ENCODE measurements at regions not wholly inside any gene's neighbourhood (a gene's known extent, or its start where the extent isn't known, plus 50 kb on each side); places are given as distances from the start of the nearest gene placed in this dataset.

- Histone ChIP-seq H2BK12ac (ENCODE audit: low read length) (no peak overlapping the region), H3K23ac (ENCODE audit: low read depth, low read length, poor library complexity) (no peak overlapping the region), H3K4me3 (ENCODE audit: low read length in 2 of 2) (no peak overlapping the region), H3K79me1 (ENCODE audit: low read depth, low read length) (no peaks in the 10 kb centered on the region), H2BK120ac (ENCODE audit: low read depth, low read length) (no peak overlapping the region), H3K14ac (ENCODE audit: low read length) (peak overlapping the region; percentile 22), H2AK5ac (ENCODE audit: low read depth, low read length) (no peak overlapping the region), H3K27me3 (ENCODE audit: control insufficient read depth in 3 of 3, insufficient read depth in 3 of 3, low read depth in 1 of 3, low read length in 3 of 3) (no peaks in the 10 kb centered on the region), H3K9me3 (replicated peaks in 1 of 2; ENCODE audit: control insufficient read depth in 2 of 2, insufficient read depth in 1 of 2, low read depth in 1 of 2, low read length in 2 of 2) (no peaks in the 10 kb centered on the region), H2BK15ac (ENCODE audit: low read length) (no peak overlapping the region), H3K27ac (replicated peaks; ENCODE audit: low read length) (no peak overlapping the region), H3K36me3 (replicated peaks in 1 of 2; ENCODE audit: control insufficient read depth in 2 of 2, insufficient read depth in 2 of 2, low read length in 2 of 2) (no peaks in the 10 kb centered on the region), H3K4ac (ENCODE audit: low read length) (no peak overlapping the region), H4K91ac (ENCODE audit: low read depth, low read length, poor library complexity) (no peak overlapping the region), H4K8ac (ENCODE audit: low read depth, low read length) (no peak overlapping the region), H2BK5ac (ENCODE audit: low read length) (no peak overlapping the region), H3K4me1 (ENCODE audit: control insufficient read depth in 2 of 2, insufficient read depth in 1 of 2, low read depth in 1 of 2, low read length in 2 of 2) (no peaks in the 10 kb centered on the region), H3K18ac (ENCODE audit: low read length) (no peak overlapping the region), H3K9ac (ENCODE audit: low read depth, low read length, poor library complexity) (no peak overlapping the region), H2AFZ (ENCODE audit: low read length) (no peak overlapping the region), H3K4me2 (ENCODE audit: insufficient read depth, low read length, poor library complexity, severe bottlenecking) (no peak overlapping the region)
- DNase-seq (ENCODE audit: low spot score) = no peak
- WGBS, 2 donors (ENCODE audit: extremely low coverage in 2 of 2, insufficient read length in 2 of 2, insufficient replicate concordance in 1 of 2) = no CpG with 5 or more reads among the region's 11 CpGs
Measured at GRCh38 chr18:59986139-59986538, 86.3 kb downstream of the PMAIP1 start.

- Histone ChIP-seq H4K91ac (ENCODE audit: low read depth, low read length, poor library complexity) (no peak overlapping the region), H2AK5ac (ENCODE audit: low read depth, low read length) (no peak overlapping the region), H3K18ac (ENCODE audit: low read length) (no peak overlapping the region), H2BK15ac (ENCODE audit: low read length) (no peak overlapping the region), H3K36me3 (replicated peaks in 1 of 2; ENCODE audit: control insufficient read depth in 2 of 2, insufficient read depth in 2 of 2, low read length in 2 of 2) (no peaks in the 10 kb centered on the region), H3K14ac (ENCODE audit: low read length) (no peak overlapping the region), H3K23ac (ENCODE audit: low read depth, low read length, poor library complexity) (no peak overlapping the region), H2AFZ (ENCODE audit: low read length) (no peak overlapping the region), H2BK5ac (ENCODE audit: low read length) (no peak overlapping the region), H3K4me1 (ENCODE audit: control insufficient read depth in 2 of 2, insufficient read depth in 1 of 2, low read depth in 1 of 2, low read length in 2 of 2) (no peaks in the 10 kb centered on the region), H3K9ac (ENCODE audit: low read depth, low read length, poor library complexity) (no peak overlapping the region), H3K9me3 (replicated peaks in 1 of 2; ENCODE audit: control insufficient read depth in 2 of 2, insufficient read depth in 1 of 2, low read depth in 1 of 2, low read length in 2 of 2) (no peaks in the 10 kb centered on the region), H3K27me3 (ENCODE audit: control insufficient read depth in 3 of 3, insufficient read depth in 3 of 3, low read depth in 1 of 3, low read length in 3 of 3) (no peaks in the 10 kb centered on the region), H2BK120ac (ENCODE audit: low read depth, low read length) (no peak overlapping the region), H3K79me1 (ENCODE audit: low read depth, low read length) (no peaks in the 10 kb centered on the region), H4K8ac (ENCODE audit: low read depth, low read length) (no peak overlapping the region), H3K4me2 (ENCODE audit: insufficient read depth, low read length, poor library complexity, severe bottlenecking) (no peak overlapping the region), H2BK12ac (ENCODE audit: low read length) (no peak overlapping the region), H3K4me3 (ENCODE audit: low read length in 2 of 2) (no peak overlapping the region), H3K4ac (ENCODE audit: low read length) (no peak overlapping the region), H3K27ac (replicated peaks; ENCODE audit: low read length) (no peak overlapping the region)
- WGBS, 2 donors (ENCODE audit: extremely low coverage in 2 of 2, insufficient read length in 2 of 2, insufficient replicate concordance in 1 of 2) = no CpG with 5 or more reads among the region's 5 CpGs
- no peak for DNase-seq (ENCODE audit: low spot score)
Measured at GRCh38 chr18:59985289-59985688, 85.5 kb downstream of the PMAIP1 start.

- Histone ChIP-seq H4K8ac (ENCODE audit: low read depth, low read length) (no peak overlapping the region), H4K91ac (ENCODE audit: low read depth, low read length, poor library complexity) (no peak overlapping the region), H3K36me3 (replicated peaks in 1 of 2; ENCODE audit: control insufficient read depth in 2 of 2, insufficient read depth in 2 of 2, low read length in 2 of 2) (no peaks in the 10 kb centered on the region), H2BK15ac (ENCODE audit: low read length) (no peak overlapping the region), H3K4me3 (ENCODE audit: low read length in 2 of 2) (peak overlapping the region in 1 of 2 donors; percentile 13), H3K14ac (ENCODE audit: low read length) (no peak overlapping the region), H2BK120ac (ENCODE audit: low read depth, low read length) (no peak overlapping the region), H3K9ac (ENCODE audit: low read depth, low read length, poor library complexity) (no peak overlapping the region), H2AFZ (ENCODE audit: low read length) (no peak overlapping the region), H2BK5ac (ENCODE audit: low read length) (no peak overlapping the region), H2BK12ac (ENCODE audit: low read length) (no peak overlapping the region), H2AK5ac (ENCODE audit: low read depth, low read length) (no peak overlapping the region), H3K18ac (ENCODE audit: low read length) (no peak overlapping the region), H3K79me1 (ENCODE audit: low read depth, low read length) (no peaks in the 10 kb centered on the region), H3K9me3 (replicated peaks in 1 of 2; ENCODE audit: control insufficient read depth in 2 of 2, insufficient read depth in 1 of 2, low read depth in 1 of 2, low read length in 2 of 2) (no peaks in the 10 kb centered on the region), H3K4me2 (ENCODE audit: insufficient read depth, low read length, poor library complexity, severe bottlenecking) (no peak overlapping the region), H3K4ac (ENCODE audit: low read length) (no peak overlapping the region), H3K4me1 (ENCODE audit: control insufficient read depth in 2 of 2, insufficient read depth in 1 of 2, low read depth in 1 of 2, low read length in 2 of 2) (no peaks in the 10 kb centered on the region), H3K23ac (ENCODE audit: low read depth, low read length, poor library complexity) (no peak overlapping the region), H3K27ac (replicated peaks; ENCODE audit: low read length) (no peak overlapping the region), H3K27me3 (ENCODE audit: control insufficient read depth in 3 of 3, insufficient read depth in 3 of 3, low read depth in 1 of 3, low read length in 3 of 3) (no peaks in the 10 kb centered on the region)
- WGBS, 2 donors (ENCODE audit: extremely low coverage in 2 of 2, insufficient read length in 2 of 2, insufficient replicate concordance in 1 of 2) = no CpG with 5 or more reads among the region's 4 CpGs
- no peak for DNase-seq (ENCODE audit: low spot score)
Measured at GRCh38 chr18:59983506-59983905, 83.7 kb downstream of the PMAIP1 start.

GRCh38 chr18:59980188-59980637 is 80.4 kb downstream of the PMAIP1 start:
- whole genome bisulfite sequencing, 2 donors (ENCODE audit: extremely low coverage in 2 of 2, insufficient read length in 2 of 2, insufficient replicate concordance in 1 of 2) = no CpG with 5 or more reads among the region's 3 CpGs
- H3K36me3 ChIP-seq (replicated peaks in 1 of 2; ENCODE audit: control insufficient read depth in 2 of 2, insufficient read depth in 2 of 2, low read length in 2 of 2) = no peaks in the 10 kb centered on the region

More at GRCh38 chr18:59980188-59980637, 80.4 kb downstream of the PMAIP1 start:
- Histone ChIP-seq H2AK5ac (ENCODE audit: low read depth, low read length) (no peak overlapping the region), H3K9ac (ENCODE audit: low read depth, low read length, poor library complexity) (no peak overlapping the region), H3K4me1 (ENCODE audit: control insufficient read depth in 2 of 2, insufficient read depth in 1 of 2, low read depth in 1 of 2, low read length in 2 of 2) (no peaks in the 10 kb centered on the region), H3K4me3 (ENCODE audit: low read length in 2 of 2) (no peak overlapping the region), H2BK120ac (ENCODE audit: low read depth, low read length) (no peak overlapping the region), H4K91ac (ENCODE audit: low read depth, low read length, poor library complexity) (no peak overlapping the region), H3K14ac (ENCODE audit: low read length) (no peak overlapping the region), H3K27ac (replicated peaks; ENCODE audit: low read length) (no peak overlapping the region), H2AFZ (ENCODE audit: low read length) (no peak overlapping the region), H2BK12ac (ENCODE audit: low read length) (no peak overlapping the region), H3K23ac (ENCODE audit: low read depth, low read length, poor library complexity) (no peak overlapping the region), H3K27me3 (ENCODE audit: control insufficient read depth in 3 of 3, insufficient read depth in 3 of 3, low read depth in 1 of 3, low read length in 3 of 3) (no peaks in the 10 kb centered on the region), H3K18ac (ENCODE audit: low read length) (no peak overlapping the region), H3K4ac (ENCODE audit: low read length) (no peak overlapping the region), H3K9me3 (replicated peaks in 1 of 2; ENCODE audit: control insufficient read depth in 2 of 2, insufficient read depth in 1 of 2, low read depth in 1 of 2, low read length in 2 of 2) (no peaks in the 10 kb centered on the region), H3K4me2 (ENCODE audit: insufficient read depth, low read length, poor library complexity, severe bottlenecking) (no peak overlapping the region), H2BK15ac (ENCODE audit: low read length) (no peak overlapping the region), H3K79me1 (ENCODE audit: low read depth, low read length) (no peaks in the 10 kb centered on the region), H4K8ac (ENCODE audit: low read depth, low read length) (no peak overlapping the region), H2BK5ac (ENCODE audit: low read length) (no peak overlapping the region)
- DNase-seq (ENCODE audit: low spot score) = no peak

Measured in neuronal stem cell (in vitro differentiated cells).